Fibroblast of gingiva (primary cell): ENCODE measurements at regions not wholly inside any gene's neighbourhood (a gene's known extent, or its start where the extent isn't known, plus 50 kb on each side); places are given as distances from the start of the nearest gene placed in this dataset.
"Not testable (repeated sequence)": the region's sequence is repeated elsewhere in the genome, so short reads cannot be mapped to it uniquely, and the experiment has no call there.

ENCODE experiments used
- DNase-seq: peaks from one replicate; pipeline ENCODE4 v3.0.0-alpha.2; 2011; ENCODE audit warnings: low read depth

DNA sequence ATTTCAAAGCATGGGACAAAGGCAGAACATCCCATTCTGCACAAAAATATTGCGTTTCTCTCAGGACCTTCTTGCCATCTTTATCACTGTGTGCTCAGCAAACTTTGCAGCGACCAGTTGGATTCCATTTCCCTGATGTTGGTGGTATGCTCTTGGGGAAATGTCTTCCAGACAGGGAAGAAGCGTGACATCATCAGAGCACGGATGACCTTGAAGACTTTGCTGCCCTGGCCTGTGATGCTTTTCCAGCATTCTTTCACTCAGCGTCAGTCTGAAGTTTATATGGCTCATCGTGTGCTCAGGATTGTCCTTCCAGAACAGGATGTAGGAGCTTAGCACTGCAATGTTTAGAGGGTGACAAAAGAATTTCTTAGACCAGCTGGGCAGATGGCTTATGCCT, 131.4 kb upstream of the F3 start:
- no peak for DNase-seq

- no peak for DNase-seq
Measured at GRCh38 chr1:94672001-94672400, 130.4 kb upstream of the F3 start.

- no peak for DNase-seq
Measured at GRCh38 chr1:94670273-94670672, 128.7 kb upstream of the F3 start.

GRCh38 chr1:94669198-94669597, 127.6 kb upstream of the F3 start:
- no peak for DNase-seq

- no peak for DNase-seq
Measured at GRCh38 chr1:94668528-94668927, 127.0 kb upstream of the F3 start.

DNA sequence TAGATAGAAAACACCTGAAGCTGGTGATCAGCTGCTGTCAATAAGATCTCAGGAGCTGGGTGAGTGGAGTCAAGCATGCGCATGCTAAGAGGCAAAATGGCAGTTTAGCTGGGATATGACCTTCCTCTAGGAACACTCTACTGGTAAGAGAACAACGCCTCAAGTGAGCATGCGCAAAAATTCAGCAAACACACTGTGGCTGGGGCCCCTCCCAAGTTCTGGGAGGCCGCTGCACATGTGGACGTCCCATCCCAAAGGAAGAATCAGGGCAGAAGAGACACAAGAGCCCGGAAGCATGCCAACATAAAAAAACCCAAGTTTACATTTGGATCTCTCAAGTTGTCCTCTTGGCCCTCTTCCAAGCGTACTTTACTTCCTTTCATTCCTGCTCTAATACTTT, 126.3 kb upstream of the F3 start:
- DNase-seq = no peak

GRCh38 chr1:94666797-94667196, 125.2 kb upstream of the F3 start:
- DNase-seq = no peak

- no peak for DNase-seq
Measured at GRCh38 chr1:94661431-94661932, 119.9 kb upstream of the F3 start.

DNA sequence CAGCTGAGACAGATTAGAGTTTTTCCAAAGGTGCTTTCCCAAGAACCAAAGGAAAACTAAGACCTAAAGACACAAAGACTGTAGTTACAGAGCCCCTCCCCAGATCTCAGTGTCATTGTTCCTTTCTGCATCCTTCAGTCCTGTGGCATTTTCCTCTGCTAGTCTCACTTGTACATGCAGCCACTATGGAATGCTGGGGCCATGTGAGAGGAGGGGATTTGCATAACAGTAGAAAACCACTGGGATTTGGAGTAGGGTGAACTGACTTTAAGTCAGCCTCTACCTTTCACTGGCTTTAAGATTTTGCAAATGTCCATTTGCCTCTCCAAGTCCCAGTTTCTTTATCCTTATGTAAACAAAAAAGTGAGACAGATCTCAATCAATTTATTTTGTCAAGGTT, 119.4 kb upstream of the F3 start:
- DNase-seq = no peak

GRCh38 chr1:94660258-94660657, 118.7 kb upstream of the F3 start:
- DNase-seq = no peak

- not testable (repeated sequence) for DNase-seq
Measured at GRCh38 chr1:94659202-94659601, 117.6 kb upstream of the F3 start.

DNA sequence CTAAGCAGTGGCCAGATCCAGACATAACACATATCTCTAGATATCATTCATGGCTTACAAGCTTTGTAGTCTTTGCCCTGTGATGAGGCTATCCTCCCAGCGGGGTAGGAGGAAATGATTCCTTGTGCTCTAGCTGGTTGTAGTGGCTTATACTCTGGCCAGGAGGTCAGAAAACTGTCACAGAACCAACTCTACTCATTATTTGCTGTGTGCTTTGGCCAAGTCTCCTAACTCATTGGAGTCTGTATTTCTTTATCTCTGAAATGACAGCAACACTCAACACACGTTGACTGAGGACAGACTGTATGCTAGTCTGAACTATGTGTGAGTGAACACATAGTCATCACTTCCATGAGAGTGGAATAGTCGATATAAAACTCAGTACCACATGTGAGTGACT, 116.7 kb upstream of the F3 start:
- DNase-seq = no peak

DNA sequence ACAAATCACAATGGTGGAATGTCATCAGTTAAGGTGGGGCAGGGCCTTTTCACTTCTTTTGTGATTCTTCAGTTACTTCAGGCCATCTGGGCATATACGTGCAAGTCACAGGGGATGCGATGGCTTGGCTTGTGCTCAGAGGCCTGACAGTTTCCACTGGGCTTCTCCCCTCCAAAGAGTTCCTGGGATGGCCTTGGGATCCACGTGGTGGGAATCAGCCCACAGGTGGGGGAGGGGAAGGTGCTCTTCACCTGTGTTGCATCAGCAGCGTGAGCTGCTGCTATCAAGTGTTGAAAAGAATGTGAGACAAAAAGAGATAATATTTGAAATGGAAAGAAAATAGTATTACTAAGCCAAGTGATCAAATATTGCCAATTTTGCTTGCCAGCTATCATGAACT, 116.2 kb upstream of the F3 start:
- not testable (repeated sequence) for DNase-seq

DNA sequence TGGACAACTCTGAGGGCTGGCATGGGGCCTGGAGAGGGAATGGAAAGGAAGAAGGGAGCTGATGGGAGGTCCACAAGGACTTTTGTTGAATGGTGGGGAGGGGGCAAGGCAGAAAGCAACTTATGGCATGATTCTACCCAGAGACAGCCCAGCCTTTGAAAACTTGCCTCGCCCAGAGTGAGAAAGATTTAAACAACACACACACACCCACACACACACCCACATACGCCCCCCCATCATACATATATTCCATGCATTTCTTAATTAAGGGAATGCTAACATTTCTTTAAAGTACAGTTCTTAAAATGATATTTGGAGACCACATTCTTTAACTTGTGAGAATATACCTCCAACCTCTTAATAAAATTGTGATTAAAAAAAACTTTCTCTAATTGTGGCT, 115.4 kb upstream of the F3 start:
- no peak for DNase-seq

DNA sequence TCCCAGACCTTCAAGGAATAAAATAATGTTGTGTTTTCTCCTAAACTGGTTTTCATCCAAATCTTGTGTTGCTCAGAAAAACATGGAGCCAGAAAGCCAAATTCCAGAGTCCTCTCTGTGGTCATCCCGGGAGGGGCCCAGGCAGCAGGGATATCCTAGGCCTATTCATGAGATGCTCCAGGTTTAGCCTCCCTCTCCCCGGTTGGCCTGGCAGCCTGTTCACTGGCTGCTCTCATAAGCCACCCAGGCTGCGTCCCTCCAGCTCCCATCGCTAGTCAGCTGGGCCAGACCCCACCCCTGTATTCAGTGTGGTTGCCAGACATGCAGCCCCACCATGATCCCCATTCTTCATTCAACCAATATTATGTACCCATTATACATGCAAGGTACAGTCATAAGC, 113.4 kb upstream of the F3 start:
- no peak for DNase-seq

DNA sequence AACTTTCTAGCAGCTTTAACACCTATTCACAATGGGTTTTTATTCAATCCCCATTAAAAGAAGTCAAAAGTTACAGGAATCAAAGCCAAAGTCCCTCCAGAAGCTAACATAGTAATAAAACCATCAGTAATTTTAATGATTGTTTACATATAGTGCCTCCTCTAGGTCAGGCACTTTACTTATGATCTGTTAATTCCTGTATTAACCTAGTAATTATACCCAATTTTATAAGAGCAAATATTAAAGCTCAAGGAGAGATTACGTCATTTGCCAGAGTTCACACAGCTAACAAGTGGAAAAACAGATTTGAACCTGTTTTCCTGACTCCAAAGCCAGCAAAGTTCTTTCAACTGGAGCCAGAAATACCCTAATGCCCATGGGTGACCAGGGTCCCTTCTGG, 112.9 kb upstream of the F3 start:
- DNase-seq = no peak

DNA sequence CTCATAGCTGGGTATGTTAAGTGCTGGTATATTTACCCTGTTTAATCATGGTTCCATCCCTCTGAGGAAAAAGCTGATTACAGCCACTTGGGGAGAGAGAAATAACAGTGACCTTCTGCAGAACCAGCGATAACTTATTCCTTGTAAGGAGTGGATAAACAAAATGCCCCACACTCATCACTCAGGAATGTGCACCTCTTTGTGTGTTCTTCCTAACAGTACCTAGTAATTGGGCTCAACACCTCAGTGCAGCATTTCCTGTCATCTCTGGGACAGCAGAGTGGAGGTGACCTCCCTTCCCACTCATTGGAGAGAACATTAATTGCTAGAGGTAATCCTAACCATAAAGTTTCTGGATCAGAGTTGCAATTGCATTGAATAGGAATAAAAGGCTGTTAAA, 112.5 kb upstream of the F3 start:
- DNase-seq = no peak

- DNase-seq = no peak
Measured at GRCh38 chr1:94653454-94653853, 111.9 kb upstream of the F3 start.

- DNase-seq = no peak
Measured at GRCh38 chr1:94651076-94651475, 109.5 kb upstream of the F3 start.

DNA sequence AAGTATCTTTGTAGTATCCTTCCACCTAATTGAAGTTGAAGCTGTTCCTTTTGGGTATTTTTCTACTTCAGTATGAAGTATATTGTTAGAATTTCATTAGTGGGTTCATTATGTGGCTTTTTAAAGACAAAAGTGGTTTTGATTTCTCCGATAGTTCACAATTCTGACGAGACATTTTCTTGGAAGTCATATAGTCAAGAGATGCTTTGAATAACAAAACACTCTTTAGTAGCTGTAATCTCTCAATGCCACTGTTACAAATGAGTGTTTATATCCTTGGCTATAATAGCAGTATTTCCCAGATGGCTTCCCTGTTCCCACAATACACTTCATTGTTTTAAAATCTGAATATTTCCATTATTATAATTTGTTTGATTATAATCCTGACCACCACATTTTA, 108.7 kb upstream of the F3 start:
- no peak for DNase-seq

DNA sequence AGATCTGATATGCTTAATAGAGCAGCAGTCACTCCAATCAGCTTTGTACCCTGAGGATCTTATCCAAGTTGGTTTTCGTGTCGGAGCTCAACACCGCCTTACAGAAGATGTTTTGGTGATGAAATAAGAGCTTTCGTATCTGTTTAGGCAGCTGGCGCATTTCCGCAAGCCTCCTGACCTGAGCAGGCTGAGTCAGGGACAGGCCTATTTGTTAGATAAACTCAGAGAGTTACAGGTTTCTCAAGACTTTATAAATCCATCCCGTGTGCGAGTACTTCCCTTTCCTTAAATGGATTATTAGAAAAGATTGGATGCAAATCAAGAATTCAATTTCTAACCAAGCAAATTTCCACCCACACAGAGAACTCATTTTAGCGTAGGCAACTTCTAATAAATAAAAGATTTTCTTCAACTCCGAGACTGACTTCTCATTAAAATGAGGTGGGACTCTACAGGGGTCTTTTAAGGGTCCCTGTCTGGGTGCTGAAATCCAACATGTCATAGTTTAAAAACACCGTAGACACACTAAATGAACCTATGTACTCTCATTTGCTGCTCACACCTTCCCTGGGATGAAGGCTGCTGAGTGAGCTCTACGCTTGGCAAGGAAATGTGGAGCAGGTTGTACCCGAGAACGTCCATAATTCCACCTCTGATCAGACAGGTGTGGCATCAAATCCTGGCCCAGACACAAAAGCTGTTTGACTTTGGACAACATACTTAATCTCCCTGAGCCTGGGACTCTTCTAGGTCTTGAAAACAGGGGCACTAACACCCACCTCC, 106.9 kb upstream of the F3 start:
- DNase-seq = peak; percentile 95

DNA sequence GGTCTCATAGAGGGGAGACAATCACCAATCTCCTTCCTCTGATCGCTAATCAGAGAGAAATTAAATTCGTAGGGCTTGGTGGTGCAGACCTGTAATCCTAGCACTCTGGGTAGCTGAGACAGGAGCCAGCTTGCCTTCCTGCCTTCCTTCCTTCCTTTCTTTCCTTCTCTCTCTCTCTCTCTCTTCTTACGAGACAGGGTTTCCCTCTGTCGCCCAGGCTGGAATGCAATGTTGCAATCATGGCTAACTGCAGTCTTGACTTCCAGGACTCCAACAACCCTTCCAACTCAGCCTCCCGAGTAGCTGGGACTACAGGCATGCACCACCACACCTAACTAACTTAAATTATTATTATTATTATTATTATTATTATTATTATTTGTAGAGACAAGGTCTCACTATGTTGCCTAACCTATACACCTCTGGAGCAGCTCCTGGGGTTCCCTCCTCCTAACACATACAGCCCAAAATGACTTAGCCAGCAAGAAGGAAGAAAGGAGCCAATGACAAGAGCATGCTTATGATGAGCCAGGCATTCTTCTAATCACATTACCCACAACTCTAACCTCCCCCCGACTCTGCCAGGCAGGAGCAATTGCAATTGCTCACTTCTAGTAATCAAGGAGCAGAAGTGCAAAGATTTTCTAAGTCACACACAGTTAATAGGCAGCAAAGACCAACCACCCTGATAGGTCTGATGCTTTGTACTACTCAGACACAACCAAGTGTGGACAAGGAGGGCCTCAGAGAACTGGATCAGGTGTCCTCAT, 105.4 kb upstream of the F3 start:
- DNase-seq = peak; percentile 29

DNA sequence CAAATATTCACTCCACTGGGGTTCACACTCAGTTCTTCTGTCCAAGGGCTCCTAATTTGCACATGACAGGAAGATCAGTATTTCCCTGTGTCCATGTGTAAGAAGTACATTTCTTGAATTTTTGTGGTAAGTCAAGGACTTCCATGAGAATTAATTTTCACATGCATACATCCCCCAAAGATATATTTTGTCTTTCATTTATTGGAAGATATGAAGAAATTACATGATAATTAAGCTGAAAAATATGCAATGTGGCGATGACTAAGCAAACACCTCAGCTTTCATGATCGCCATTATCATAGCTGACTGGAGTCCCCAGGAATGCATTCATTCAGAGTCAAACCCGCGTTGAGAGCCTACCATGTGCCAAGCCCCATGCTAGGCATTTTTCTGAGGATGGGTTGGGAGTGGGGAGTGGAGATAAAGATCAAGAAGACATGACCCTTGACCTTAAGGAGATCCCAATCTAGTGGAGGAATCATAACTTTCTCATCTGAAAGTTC, 104.6 kb upstream of the F3 start:
- DNase-seq = peak; percentile 73
